Neural cell (in vitro differentiated cells): ENCODE measurements at regions not wholly inside any gene's neighbourhood (a gene's known extent, or its start where the extent isn't known, plus 50 kb on each side); places are given as distances from the start of the nearest gene placed in this dataset.

Source experiments
- H2AFZ ChIP-seq: fragments of 200-600, 300-800 bp; sonication (generic), shearing (Covaris generic); 2 replicates; pipeline ENCODE4 v1.6.0; 2014; ENCODE audit warnings: low read depth, mild to moderate bottlenecking, antibody characterized with exemption, low read length, moderate library complexity
- H3F3A ChIP-seq: fragments of 200-600 bp; shearing (Covaris generic); 2 replicates; pipeline ENCODE4 v1.6.1; 2016; ENCODE audit warnings: mild to moderate bottlenecking, moderate library complexity, mixed read lengths, antibody characterized with exemption, low read length; ENCODE audit not compliant: insufficient read depth, poor library complexity, severe bottlenecking
- H3K27ac ChIP-seq: fragments of 200-600, 300-800 bp; sonication (generic), shearing (Covaris generic); 2 replicates; pipeline ENCODE4 v1.5.1; 2014; ENCODE audit warnings: mild to moderate bottlenecking, low read length, moderate library complexity
- H3K27me3 ChIP-seq: fragments of 300-800, 200-600 bp; sonication (generic), shearing (Covaris generic); 2 replicates; pipeline ENCODE4 v1.6.0; 2014; ENCODE audit warnings: mild to moderate bottlenecking, low read depth, low read length, moderate library complexity; ENCODE audit not compliant: insufficient read depth
- H3K36me3 ChIP-seq: fragments of 300-800, 200-600 bp; sonication (generic), shearing (Covaris generic); 2 replicates; pipeline ENCODE4 v1.5.1; 2014; ENCODE audit warnings: mild to moderate bottlenecking, antibody characterized with exemption, low read length, moderate library complexity; ENCODE audit not compliant: insufficient read depth
- H3K4me2 ChIP-seq: fragments of 300-800, 200-600 bp; sonication (generic), shearing (Covaris generic); 2 replicates; pipeline ENCODE4 v1.6.0; 2014; ENCODE audit warnings: mild to moderate bottlenecking, low read length
- H3K4me3 ChIP-seq: fragments of 300-800, 200-600 bp; sonication (generic), shearing (Covaris generic); 2 replicates; pipeline ENCODE4 v1.5.1; 2014; ENCODE audit warnings: mild to moderate bottlenecking, low read length, moderate library complexity
- H3K79me2 ChIP-seq: fragments of 200-600 bp; shearing (Covaris generic); replicated peaks from 2 replicates; pipeline ENCODE4 v1.6.0; 2014; ENCODE audit warnings: mild to moderate bottlenecking, low read length, moderate library complexity; ENCODE audit not compliant: insufficient read depth
- H3K9ac ChIP-seq: fragments of 300-800, 200-600 bp; sonication (generic), shearing (Covaris generic); 2 replicates; pipeline ENCODE4 v1.6.1; 2016; ENCODE audit warnings: mild to moderate bottlenecking, low read length, mixed read lengths
- H3K9me2 ChIP-seq: fragments of 200-600 bp; shearing (Covaris generic); 2 replicates; pipeline ENCODE4 v1.6.1; 2016; ENCODE audit warnings: mild to moderate bottlenecking, low read length, mixed read lengths; ENCODE audit not compliant: insufficient read depth
- H3K9me3 ChIP-seq: fragments of 200-600, 300-800 bp; sonication (generic), shearing (Covaris generic); 2 replicates; pipeline ENCODE4 v1.6.1; 2016; ENCODE audit warnings: mild to moderate bottlenecking, mixed run types, low read length, moderate library complexity, mixed read lengths
- H4K20me1 ChIP-seq: fragments of 200-600 bp; shearing (Covaris generic); 2 replicates; pipeline ENCODE4 v1.6.1; 2016; ENCODE audit warnings: mild to moderate bottlenecking, mixed run types; ENCODE audit not compliant: insufficient read depth
- EP300 ChIP-seq: fragments of 450-650 bp; conservative IDR thresholded peaks from 2 replicates; pipeline ENCODE4 v1.6.1; 2014; ENCODE audit warnings: antibody characterized with exemption, mild to moderate bottlenecking, moderate library complexity; ENCODE audit not compliant: poor library complexity, severe bottlenecking
- EZH2 ChIP-seq: fragments of 200-600, 300-800 bp; shearing (Covaris generic), sonication (generic); IDR thresholded peaks from 2 replicates; pipeline ENCODE4 v1.6.1; 2014; ENCODE audit warnings: antibody characterized with exemption, low read length, borderline replicate concordance, mild to moderate bottlenecking; ENCODE audit not compliant: insufficient read depth, poor library complexity, severe bottlenecking
- MXI1 ChIP-seq: fragments of 450-650 bp; conservative IDR thresholded peaks from 2 replicates; pipeline ENCODE4 v1.6.1; 2014; ENCODE audit warnings: antibody characterized with exemption, mild to moderate bottlenecking; ENCODE audit not compliant: poor library complexity, severe bottlenecking
- POLR2AphosphoS5 ChIP-seq: IDR thresholded peaks from 2 replicates; pipeline ENCODE4 v1.6.1; 2012
- RAD21 ChIP-seq: fragments of 450-650 bp; conservative IDR thresholded peaks from 2 replicates; pipeline ENCODE4 v1.6.1; 2014; ENCODE audit warnings: antibody characterized with exemption, mild to moderate bottlenecking, moderate library complexity
- SMC3 ChIP-seq: fragments of 450-650 bp; conservative IDR thresholded peaks from 2 replicates; pipeline ENCODE4 v1.6.1; 2014; ENCODE audit warnings: antibody characterized with exemption, mild to moderate bottlenecking, moderate library complexity; ENCODE audit not compliant: poor library complexity
- TAF1 ChIP-seq: IDR thresholded peaks from 2 replicates; pipeline ENCODE4 v1.6.1; 2012; ENCODE audit warnings: low read depth
- TF ChIP-seq, protein P1 (sequence below): IDR thresholded peaks from 2 replicates; pipeline ENCODE4 v1.6.1; 2012; ENCODE audit warnings: borderline replicate concordance
- TF ChIP-seq, protein P2 (sequence below): fragments of 450-650 bp; IDR thresholded peaks from 2 replicates; pipeline ENCODE4 v1.5.1; 2014; ENCODE audit warnings: antibody characterized with exemption, mild to moderate bottlenecking, moderate library complexity; ENCODE audit not compliant: poor library complexity, severe bottlenecking

DNA sequence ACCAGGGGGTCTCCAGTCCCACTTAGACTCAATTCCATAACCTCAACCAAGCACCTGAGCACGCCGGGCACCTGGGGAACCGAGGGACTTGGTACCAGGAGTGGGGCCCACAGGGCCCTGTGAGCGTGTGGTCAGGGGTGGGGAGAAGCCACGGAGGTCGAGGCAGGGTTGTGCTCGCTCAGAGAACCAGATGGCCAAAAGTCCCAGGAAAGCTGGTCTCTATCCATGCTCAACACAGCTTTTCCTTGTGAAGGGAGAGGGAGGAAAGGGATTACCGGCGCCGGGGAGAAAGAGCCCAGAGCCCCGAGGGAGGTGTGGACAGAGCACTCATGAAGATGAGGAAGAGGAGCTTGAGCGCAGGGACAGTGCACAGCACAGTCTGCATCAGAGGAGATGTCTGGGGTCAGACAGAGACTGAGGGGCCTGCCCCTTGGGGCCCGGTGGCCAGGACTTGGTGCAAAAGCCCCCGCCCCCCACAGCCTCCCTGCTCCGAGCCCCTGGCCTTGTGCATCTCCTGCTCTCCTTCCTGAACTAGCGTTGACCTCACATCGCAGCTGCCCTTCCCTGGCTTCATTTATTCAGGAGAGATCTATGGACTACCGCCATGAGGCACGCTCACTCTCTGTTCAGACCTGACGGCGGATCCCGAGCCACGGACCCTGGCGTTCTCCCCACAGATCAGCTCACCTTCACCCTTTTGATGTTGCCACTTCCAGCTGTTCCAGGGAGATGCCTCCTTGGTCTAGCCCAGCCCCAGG, 355.4 kb upstream of the TNRC6C start:
- H3K4me3 ChIP-seq = no peak overlapping the region
- H3F3A ChIP-seq = no peaks in the 10 kb centered on the region
- H3K9me2 ChIP-seq = no peaks in the 10 kb centered on the region
- no peaks in the 10 kb centered on the region for H3K36me3 ChIP-seq
- no peak overlapping the region for H3K9ac ChIP-seq
- no peaks in the 10 kb centered on the region for H3K79me2 ChIP-seq
- H4K20me1 ChIP-seq = no peaks in the 10 kb centered on the region
- H3K9me3 ChIP-seq = no peaks in the 10 kb centered on the region
- no peak overlapping the region for H2AFZ ChIP-seq
- H3K27me3 ChIP-seq = no peaks in the 10 kb centered on the region
- TF ChIP-seq POLR2AphosphoS5 = no peak
- TF ChIP-seq, protein P1, sequence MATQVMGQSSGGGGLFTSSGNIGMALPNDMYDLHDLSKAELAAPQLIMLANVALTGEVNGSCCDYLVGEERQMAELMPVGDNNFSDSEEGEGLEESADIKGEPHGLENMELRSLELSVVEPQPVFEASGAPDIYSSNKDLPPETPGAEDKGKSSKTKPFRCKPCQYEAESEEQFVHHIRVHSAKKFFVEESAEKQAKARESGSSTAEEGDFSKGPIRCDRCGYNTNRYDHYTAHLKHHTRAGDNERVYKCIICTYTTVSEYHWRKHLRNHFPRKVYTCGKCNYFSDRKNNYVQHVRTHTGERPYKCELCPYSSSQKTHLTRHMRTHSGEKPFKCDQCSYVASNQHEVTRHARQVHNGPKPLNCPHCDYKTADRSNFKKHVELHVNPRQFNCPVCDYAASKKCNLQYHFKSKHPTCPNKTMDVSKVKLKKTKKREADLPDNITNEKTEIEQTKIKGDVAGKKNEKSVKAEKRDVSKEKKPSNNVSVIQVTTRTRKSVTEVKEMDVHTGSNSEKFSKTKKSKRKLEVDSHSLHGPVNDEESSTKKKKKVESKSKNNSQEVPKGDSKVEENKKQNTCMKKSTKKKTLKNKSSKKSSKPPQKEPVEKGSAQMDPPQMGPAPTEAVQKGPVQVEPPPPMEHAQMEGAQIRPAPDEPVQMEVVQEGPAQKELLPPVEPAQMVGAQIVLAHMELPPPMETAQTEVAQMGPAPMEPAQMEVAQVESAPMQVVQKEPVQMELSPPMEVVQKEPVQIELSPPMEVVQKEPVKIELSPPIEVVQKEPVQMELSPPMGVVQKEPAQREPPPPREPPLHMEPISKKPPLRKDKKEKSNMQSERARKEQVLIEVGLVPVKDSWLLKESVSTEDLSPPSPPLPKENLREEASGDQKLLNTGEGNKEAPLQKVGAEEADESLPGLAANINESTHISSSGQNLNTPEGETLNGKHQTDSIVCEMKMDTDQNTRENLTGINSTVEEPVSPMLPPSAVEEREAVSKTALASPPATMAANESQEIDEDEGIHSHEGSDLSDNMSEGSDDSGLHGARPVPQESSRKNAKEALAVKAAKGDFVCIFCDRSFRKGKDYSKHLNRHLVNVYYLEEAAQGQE = no peak
- no peak for TF ChIP-seq TAF1
- TF ChIP-seq, protein P2, sequence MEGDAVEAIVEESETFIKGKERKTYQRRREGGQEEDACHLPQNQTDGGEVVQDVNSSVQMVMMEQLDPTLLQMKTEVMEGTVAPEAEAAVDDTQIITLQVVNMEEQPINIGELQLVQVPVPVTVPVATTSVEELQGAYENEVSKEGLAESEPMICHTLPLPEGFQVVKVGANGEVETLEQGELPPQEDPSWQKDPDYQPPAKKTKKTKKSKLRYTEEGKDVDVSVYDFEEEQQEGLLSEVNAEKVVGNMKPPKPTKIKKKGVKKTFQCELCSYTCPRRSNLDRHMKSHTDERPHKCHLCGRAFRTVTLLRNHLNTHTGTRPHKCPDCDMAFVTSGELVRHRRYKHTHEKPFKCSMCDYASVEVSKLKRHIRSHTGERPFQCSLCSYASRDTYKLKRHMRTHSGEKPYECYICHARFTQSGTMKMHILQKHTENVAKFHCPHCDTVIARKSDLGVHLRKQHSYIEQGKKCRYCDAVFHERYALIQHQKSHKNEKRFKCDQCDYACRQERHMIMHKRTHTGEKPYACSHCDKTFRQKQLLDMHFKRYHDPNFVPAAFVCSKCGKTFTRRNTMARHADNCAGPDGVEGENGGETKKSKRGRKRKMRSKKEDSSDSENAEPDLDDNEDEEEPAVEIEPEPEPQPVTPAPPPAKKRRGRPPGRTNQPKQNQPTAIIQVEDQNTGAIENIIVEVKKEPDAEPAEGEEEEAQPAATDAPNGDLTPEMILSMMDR = no peak
- no peak for TF ChIP-seq EZH2
- no peak for TF ChIP-seq MXI1
- no peak for TF ChIP-seq SMC3
- no peak for TF ChIP-seq RAD21
- no peak for TF ChIP-seq EP300
- H3K4me2 ChIP-seq = no peak overlapping the region
- no peak overlapping the region for H3K27ac ChIP-seq

DNA sequence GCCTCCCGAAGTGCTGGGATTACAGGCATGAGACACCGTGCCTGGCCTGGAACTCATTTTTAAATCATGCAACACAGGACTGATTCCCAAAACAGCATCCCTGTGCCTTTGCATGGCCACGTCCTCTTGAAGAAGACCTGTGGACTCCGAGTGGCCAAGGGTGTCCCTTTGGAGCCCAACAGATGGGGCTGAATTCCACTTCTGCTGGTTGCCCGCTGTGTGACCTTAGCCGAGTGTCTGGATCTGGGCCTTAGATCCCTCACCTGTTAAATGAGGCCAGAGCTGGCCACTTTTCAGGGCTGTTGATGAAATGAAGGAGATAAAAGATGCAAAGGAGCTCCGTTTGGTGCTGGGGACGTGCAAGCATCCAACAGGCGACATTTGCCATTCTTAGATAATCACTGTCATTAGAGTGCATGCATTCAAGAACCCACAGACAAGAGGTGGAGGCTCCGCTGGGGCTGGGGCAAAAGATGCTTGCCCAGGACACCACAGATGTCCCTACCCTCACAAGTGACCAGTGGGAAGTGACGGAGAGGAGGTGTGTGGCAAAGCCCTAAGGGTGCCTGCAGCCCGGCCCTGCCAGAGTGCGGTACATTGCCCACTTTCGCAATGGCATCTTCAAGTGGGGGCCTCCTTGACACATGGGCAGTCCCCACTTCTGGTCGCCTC, 354.1 kb upstream of the TNRC6C start:
- Histone ChIP-seq H3K9me2 (no peaks in the 10 kb centered on the region), H3K27ac (no peak overlapping the region), H3F3A (no peaks in the 10 kb centered on the region), H3K4me3 (no peak overlapping the region), H3K9ac (no peak overlapping the region), H3K79me2 (no peaks in the 10 kb centered on the region), H2AFZ (no peak overlapping the region), H3K9me3 (no peaks in the 10 kb centered on the region), H3K36me3 (no peaks in the 10 kb centered on the region), H3K4me2 (no peak overlapping the region), H3K27me3 (no peaks in the 10 kb centered on the region), H4K20me1 (no peaks in the 10 kb centered on the region)
- TF ChIP-seq POLR2AphosphoS5 (no peak), SMC3 (no peak), MXI1 (no peak)
- TF ChIP-seq, protein P2 = no peak
